ENCODE measurements at regions not wholly inside any gene's neighbourhood (a gene's known extent, or its start where the extent isn't known, plus 50 kb on each side); places are given as distances from the start of the nearest gene placed in this dataset.

DNA sequence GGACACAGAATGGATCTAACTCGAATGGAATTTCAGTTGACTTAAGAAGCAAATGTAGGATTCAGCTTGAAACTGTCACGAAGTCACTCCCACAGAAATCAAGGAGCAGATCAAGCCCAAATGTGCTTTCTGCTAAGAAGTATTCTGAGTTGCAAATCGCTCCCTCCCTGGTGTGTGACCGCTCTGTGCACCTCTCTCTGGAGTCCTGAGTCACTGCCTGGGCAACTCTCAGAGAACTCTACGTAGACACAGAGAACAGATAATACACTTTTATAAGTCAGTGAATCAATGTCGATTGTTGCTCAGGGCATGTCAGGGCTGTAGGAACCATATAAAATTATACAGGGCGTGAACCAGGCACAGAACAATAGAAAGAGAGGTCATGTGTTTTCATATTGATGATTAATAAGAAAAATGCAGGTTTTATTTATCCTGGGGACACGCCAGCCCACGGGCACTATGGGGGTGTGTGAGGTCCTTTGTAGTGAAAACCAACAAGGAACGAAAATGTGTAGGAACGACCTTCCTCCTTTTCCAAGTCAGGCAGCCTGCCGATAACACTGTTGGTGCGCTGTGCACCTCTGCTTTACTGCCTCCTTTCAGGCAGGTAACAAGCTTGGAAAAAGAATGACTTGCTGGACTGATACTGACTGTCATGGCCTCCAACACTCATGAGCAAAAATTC, 248.1 kb upstream of the FOXQ1 start:
- TF ChIP-seq POLR2A (IDR thresholded peaks at IDR 0.05), result no peak
- no peak for TF ChIP-seq CTCF (IDR thresholded peaks at IDR 0.05)
